ENCODE measurements at regions not wholly inside any gene's neighbourhood (a gene's known extent, or its start where the extent isn't known, plus 50 kb on each side); places are given as distances from the start of the nearest gene placed in this dataset.
"Not testable (repeated sequence)": the region's sequence is repeated elsewhere in the genome, so short reads cannot be mapped to it uniquely, and the experiment has no call there.

DNA sequence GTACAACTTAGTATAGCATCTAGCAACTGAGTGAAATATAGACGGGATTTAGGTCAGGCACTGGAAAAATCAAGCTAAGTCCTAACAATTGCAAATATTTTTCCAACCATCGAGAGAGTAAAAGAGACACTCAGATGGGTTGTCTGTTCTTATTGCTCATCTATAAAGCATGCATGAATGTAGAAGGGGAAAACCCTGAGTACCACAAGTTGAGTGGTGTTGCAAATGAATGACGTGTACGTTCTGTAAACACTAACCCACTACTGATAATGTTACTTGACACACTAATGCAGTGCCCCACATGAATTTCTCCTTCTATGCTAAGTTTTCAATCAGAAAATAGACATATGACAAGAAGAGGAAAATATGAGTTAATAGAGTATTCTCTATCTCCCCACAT is 211.2 kb downstream of the COX18 start:
- no peaks in the 10 kb centered on the region for H3K4me1 ChIP-seq

DNA sequence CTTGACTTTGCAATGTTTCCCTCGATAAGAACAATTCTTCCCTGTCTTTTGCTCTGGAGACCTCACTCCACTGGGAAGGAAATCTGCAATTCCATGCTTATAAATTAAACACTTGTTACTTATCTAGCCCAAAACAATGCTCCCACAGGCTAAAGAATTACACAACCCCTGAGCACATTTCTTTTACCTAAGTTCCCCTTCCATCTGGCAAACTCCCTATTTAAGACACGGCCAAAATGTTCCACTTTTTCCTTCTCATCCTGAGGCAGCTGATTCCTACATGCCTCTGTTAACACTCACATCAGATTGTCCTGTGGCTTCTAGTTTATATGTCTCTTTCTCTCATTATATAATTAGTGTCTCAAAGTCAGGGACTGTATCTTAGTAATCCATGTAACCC is 211.7 kb downstream of the COX18 start:
- DNase-seq (ENCODE audit: low spot score) = no peak
- Histone ChIP-seq H3K9me3 (no peaks in the 10 kb centered on the region), H3K27ac (no peak overlapping the region), H3K4me3 (no peak overlapping the region), H3K27me3 (no peaks in the 10 kb centered on the region), H3K4me1 (no peaks in the 10 kb centered on the region), H3K36me3 (no peaks in the 10 kb centered on the region)
- TF ChIP-seq, protein P1, sequence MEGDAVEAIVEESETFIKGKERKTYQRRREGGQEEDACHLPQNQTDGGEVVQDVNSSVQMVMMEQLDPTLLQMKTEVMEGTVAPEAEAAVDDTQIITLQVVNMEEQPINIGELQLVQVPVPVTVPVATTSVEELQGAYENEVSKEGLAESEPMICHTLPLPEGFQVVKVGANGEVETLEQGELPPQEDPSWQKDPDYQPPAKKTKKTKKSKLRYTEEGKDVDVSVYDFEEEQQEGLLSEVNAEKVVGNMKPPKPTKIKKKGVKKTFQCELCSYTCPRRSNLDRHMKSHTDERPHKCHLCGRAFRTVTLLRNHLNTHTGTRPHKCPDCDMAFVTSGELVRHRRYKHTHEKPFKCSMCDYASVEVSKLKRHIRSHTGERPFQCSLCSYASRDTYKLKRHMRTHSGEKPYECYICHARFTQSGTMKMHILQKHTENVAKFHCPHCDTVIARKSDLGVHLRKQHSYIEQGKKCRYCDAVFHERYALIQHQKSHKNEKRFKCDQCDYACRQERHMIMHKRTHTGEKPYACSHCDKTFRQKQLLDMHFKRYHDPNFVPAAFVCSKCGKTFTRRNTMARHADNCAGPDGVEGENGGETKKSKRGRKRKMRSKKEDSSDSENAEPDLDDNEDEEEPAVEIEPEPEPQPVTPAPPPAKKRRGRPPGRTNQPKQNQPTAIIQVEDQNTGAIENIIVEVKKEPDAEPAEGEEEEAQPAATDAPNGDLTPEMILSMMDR (IDR thresholded peaks at IDR 0.05) = no peak

More for the DNA sequence above, 211.2 kb downstream of the COX18 start:
- Histone ChIP-seq H3K27ac (no peak overlapping the region), H3K9me3 (no peaks in the 10 kb centered on the region), H3K36me3 (no peaks in the 10 kb centered on the region), H3K4me3 (no peak overlapping the region), H3K27me3 (no peaks in the 10 kb centered on the region)
- TF ChIP-seq, protein P1 (IDR thresholded peaks at IDR 0.05) = no peak
- DNase-seq (ENCODE audit: low spot score) = no peak

DNA sequence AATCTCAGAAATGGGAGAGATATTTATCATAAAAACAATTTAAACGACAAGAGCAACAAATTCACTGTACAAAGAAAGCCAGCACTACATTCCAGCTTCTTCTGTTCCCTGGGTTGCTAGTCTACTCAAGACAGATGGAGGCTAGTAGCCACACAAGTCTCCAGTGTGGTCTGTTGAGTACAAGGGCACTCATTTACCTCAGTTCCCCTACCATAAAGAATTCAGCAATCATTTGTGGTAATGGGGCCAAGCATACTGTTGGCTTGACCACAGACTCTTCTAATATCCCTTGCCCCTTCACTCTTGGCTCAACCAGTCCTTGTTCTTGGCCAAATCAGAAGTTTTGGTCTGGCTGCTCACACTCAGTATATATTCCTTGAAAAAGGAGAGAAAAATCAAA is 212.3 kb downstream of the COX18 start:
- Histone ChIP-seq H3K4me1 (no peaks in the 10 kb centered on the region), H3K27me3 (no peaks in the 10 kb centered on the region), H3K36me3 (no peaks in the 10 kb centered on the region), H3K9me3 (no peaks in the 10 kb centered on the region), H3K27ac (no peak overlapping the region), H3K4me3 (no peak overlapping the region)
- TF ChIP-seq, protein P1 (IDR thresholded peaks at IDR 0.05) = no peak
- DNase-seq (ENCODE audit: low spot score) = no peak

DNA sequence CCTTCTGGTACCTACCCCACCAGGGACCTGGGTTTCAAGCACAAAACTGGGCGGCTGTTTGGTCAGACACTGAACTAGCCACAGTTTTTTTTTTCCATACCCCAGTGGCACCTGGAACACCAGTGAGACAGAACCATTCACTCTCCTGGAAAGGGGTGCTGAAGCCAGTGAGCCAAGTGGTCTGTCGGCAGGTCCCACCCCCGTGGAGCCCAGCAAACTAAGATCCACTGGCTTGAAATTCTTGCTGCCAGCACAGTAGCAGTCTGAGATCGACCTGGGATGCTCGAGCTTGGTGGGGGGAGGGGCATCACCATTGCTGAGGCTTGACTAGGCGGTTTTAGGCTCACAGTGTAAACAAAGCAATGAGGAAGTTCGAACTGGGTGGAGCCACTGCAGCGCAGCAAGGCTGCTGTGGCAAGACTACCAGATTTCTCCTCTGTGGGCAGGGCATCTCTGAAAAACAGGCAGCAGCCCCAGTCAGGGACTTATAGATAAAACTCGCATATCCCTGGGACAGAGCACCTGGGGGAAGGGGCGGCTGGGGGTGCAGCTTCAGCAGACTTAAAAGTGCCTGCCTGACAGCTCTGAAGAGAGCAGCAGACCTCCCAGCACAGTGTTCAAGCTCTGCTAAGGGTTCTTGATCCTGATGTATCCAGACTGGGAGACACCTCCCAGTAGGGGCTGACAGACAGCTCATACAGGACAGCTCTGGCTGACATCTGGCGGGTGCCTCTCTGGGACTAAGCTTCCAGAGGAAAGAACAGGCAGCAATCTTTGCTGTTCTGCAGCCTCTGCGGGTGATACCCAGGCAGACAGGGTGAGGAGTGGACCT is 223.0 kb downstream of the COX18 start:
- TF ChIP-seq, protein P1 (IDR thresholded peaks at IDR 0.05) = no peak
- DNase-seq (ENCODE audit: low spot score) = no peak
- H3K9me3 ChIP-seq = no peaks in the 10 kb centered on the region

DNA sequence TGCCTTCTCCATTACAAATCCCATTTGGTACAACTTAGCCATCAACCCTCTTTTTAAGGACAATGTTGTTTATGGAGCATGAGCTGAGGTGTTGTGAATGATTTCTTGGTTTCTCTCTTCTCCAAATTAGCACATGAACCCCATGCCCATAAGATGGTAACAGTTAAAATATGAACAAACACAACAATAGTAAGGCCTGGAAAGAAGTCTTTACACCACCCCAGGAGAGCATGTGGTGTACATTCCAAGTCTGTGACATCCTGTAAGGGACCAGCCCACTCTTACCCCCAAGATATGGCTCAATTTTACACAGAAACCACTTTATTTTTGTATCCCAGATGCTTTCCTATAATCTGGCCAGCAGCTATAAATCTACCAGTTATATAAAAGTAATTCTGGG is 226.1 kb downstream of the COX18 start:
- Histone ChIP-seq H3K27ac (no peak overlapping the region), H3K9me3 (no peaks in the 10 kb centered on the region), H3K4me3 (no peak overlapping the region), H3K4me1 (no peaks in the 10 kb centered on the region), H3K36me3 (no peaks in the 10 kb centered on the region), H3K27me3 (no peaks in the 10 kb centered on the region)
- DNase-seq (ENCODE audit: low spot score) = no peak
- TF ChIP-seq, protein P1 (IDR thresholded peaks at IDR 0.05) = no peak

More for the DNA sequence above, 223.0 kb downstream of the COX18 start:
- no peak overlapping the region for H3K27ac ChIP-seq
- H3K27me3 ChIP-seq = no peaks in the 10 kb centered on the region
- no peak overlapping the region for H3K4me3 ChIP-seq
- no peaks in the 10 kb centered on the region for H3K36me3 ChIP-seq
- no peaks in the 10 kb centered on the region for H3K4me1 ChIP-seq

DNA sequence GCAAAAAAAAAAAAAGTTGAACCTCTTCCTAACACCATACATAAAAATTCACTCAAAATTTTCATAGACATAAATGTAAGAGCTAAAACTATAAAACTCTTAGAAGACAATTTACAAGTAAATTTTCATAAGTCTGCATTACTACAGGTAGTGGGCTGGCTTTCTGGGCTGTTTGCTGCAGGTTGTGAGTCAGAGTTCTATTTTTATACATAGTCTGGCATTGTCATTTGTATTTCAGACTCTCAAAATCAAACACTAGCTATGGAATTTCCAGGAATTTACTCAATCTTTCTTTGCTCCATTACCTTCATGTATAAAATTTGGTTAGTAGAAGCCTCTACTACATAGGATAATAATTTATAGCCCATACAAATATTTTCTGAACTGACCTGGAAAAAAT is 227.2 kb downstream of the COX18 start:
- no peaks in the 10 kb centered on the region for H3K27me3 ChIP-seq
- H3K27ac ChIP-seq = no peak overlapping the region
- no peaks in the 10 kb centered on the region for H3K9me3 ChIP-seq
- DNase-seq (ENCODE audit: low spot score) = no peak
- H3K36me3 ChIP-seq = no peaks in the 10 kb centered on the region
- H3K4me3 ChIP-seq = no peak overlapping the region
- TF ChIP-seq, protein P1 (IDR thresholded peaks at IDR 0.05) = no peak
- no peaks in the 10 kb centered on the region for H3K4me1 ChIP-seq

DNA sequence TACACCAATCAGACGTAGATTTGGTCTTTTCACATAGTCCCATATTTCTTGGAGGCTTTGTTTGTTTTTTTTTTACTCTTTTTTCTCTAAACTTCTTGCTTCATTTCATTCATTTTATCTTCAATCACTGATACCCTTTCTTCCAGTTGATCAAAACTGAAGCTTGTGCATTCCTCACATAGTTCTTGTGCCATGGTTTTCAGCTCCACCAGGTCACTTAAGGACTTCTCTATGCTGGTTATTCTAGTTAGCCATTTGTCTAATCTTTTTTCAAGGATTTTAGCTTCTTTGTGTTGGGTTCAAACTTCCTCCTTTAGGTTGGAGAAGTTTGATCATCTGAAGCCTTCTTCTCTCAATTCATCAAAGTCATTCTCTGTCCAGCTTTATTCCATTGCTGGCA is 229.3 kb downstream of the COX18 start:
- H3K4me1 ChIP-seq; H3K9me3 ChIP-seq; H3K36me3 ChIP-seq; H3K27ac ChIP-seq; H3K27me3 ChIP-seq; H3K4me3 ChIP-seq; DNase-seq (ENCODE audit: low spot score): not testable (repeated sequence)

All from right atrium auricular region (tissue), 2 donors.